Keratinocyte (primary cell): ENCODE measurements at regions not wholly inside any gene's neighbourhood (a gene's known extent, or its start where the extent isn't known, plus 50 kb on each side); places are given as distances from the start of the nearest gene placed in this dataset.

Source experiments
- DNase-seq: peaks from one replicate; pipeline ENCODE4 v3.0.0-alpha.2; 2011; ENCODE audit warnings: low read depth, missing footprints, low spot score
- FAIRE-seq: peaks from 2 replicates; lab custom pipeline; 2011; peaks lifted over from hg19 to GRCh38; lab: Jason Lieb, UNC
- H2AFZ ChIP-seq: 2 replicates; pipeline ENCODE4 v1.6.0; 2012; ENCODE audit warnings: low read length, control low read depth, inconsistent platforms; ENCODE audit not compliant: control insufficient read depth
- H3K27ac ChIP-seq: 2 replicates; pipeline ENCODE4 v1.5.1; 2011; ENCODE audit warnings: low read length; ENCODE audit not compliant: control insufficient read depth, insufficient read depth
- H3K27me3 ChIP-seq: 3 replicates; pipeline ENCODE4 v1.6.0; 2011; ENCODE audit warnings: low read length; ENCODE audit not compliant: control insufficient read depth, insufficient read depth; ENCODE audit errors: extremely low read depth
- H3K36me3 ChIP-seq, 2 experiments: 2 replicates in 1 of 2; 3 replicates in 1 of 2; pipeline ENCODE4 v1.5.1; 2011; ENCODE audit warnings: low read length in 2 of 2, mild to moderate bottlenecking in 1 of 2; ENCODE audit not compliant: control insufficient read depth in 2 of 2, insufficient read depth in 2 of 2; ENCODE audit errors: extremely low read depth in 1 of 2
- H3K4me1 ChIP-seq: 3 replicates; pipeline ENCODE4 v1.5.1; 2011; ENCODE audit warnings: low read length; ENCODE audit not compliant: control insufficient read depth, insufficient read depth; ENCODE audit errors: extremely low read depth
- H3K4me2 ChIP-seq: 3 replicates; pipeline ENCODE4 v1.6.0; 2011; ENCODE audit warnings: low read depth, low read length; ENCODE audit not compliant: control insufficient read depth, insufficient read depth; ENCODE audit errors: extremely low read depth
- H3K4me3 ChIP-seq, 3 experiments: fragments of 200-600 bp in 1 of 3; sonication (generic) in 1 of 3; 2 replicates in 2 of 3; 3 replicates in 1 of 3; pipeline ENCODE4 v1.5.1; 2011 to 2016; ENCODE audit warnings: low read length in 3 of 3, mild to moderate bottlenecking in 3 of 3, control low read depth in 2 of 3, inconsistent platforms in 1 of 3, low read depth in 1 of 3, mixed read lengths in 1 of 3, mixed run types in 1 of 3, moderate library complexity in 1 of 3; ENCODE audit not compliant: control insufficient read depth in 2 of 3, insufficient read depth in 2 of 3; ENCODE audit errors: extremely low read depth in 1 of 3
- H3K79me2 ChIP-seq: 2 replicates; pipeline ENCODE4 v1.6.0; 2012; ENCODE audit warnings: low read length; ENCODE audit not compliant: control insufficient read depth, insufficient read depth
- H3K9ac ChIP-seq: 3 replicates; pipeline ENCODE4 v1.6.0; 2011; ENCODE audit warnings: low read length; ENCODE audit not compliant: control insufficient read depth, insufficient read depth; ENCODE audit errors: extremely low read depth
- H3K9me1 ChIP-seq: 3 replicates; pipeline ENCODE4 v1.6.0; 2011; ENCODE audit warnings: low read length; ENCODE audit not compliant: control insufficient read depth, insufficient read depth; ENCODE audit errors: extremely low read depth
- H3K9me3 ChIP-seq: 2 replicates; pipeline ENCODE4 v1.5.1; 2012; ENCODE audit warnings: low read depth, low read length; ENCODE audit not compliant: control insufficient read depth
- H4K20me1 ChIP-seq: 3 replicates; pipeline ENCODE4 v1.6.0; 2011; ENCODE audit warnings: low read length; ENCODE audit not compliant: control insufficient read depth, insufficient read depth; ENCODE audit errors: extremely low read depth
- CTCF ChIP-seq, 3 experiments: IDR thresholded peaks in 1 of 3; conservative IDR thresholded peaks in 1 of 3; optimal IDR thresholded peaks in 1 of 3; 2 replicates in 2 of 3; 3 replicates in 1 of 3; pipeline versions ENCODE3 to v1.5.1; 2011; ENCODE audit warnings: low read length in 3 of 3, mild to moderate bottlenecking in 3 of 3, moderate library complexity in 2 of 3, control low read depth in 1 of 3, inconsistent platforms in 1 of 3; ENCODE audit not compliant: insufficient read depth in 2 of 3; ENCODE audit errors: extremely low read depth in 1 of 3
- EZH2 ChIP-seq: IDR thresholded peaks from one replicate; pipeline ENCODE4 v1.6.1; 2012; ENCODE audit warnings: inconsistent platforms, mild to moderate bottlenecking, low read length, moderate library complexity
- dilution Hi-C: fragments of 300-500 bp; cut with MboI; formaldehyde crosslinking; loops from one replicate; pipeline ENCODE4 v1.7.0; 2020; ENCODE audit warnings: low sequenced_read_pairs; ENCODE audit not compliant: extremely low pct_ligation_motif_present

DNA sequence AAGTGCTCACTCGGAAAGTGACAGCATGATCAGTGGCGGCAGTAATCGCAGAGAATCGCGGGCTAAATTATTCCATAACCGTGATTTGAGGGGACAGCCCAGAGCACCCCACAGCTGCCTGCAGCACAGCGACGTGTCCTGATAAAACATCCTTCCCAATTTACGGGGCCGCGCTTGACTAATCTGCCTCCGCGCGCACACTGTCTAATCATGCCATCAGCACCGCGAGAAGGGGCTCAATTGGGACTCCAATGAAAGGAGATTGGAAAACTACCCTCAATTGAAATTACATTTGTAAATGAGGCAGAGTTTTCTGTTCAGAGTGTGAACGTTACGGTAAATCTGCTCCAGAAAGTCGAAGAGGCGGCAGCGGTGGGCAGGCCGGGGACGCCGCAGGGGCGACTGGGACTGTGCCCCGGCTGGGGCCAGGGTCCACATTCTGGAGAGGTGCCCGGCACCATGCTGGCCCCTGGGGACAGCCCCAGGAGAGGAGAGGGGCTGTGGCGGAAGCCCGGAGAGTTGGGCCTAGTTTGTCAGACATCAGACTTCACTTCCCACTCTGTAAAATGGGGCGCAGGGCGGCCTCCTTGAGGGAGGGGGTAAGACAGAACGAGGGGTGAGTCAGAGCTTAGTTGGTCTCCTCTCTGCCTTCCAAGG, 107.7 kb downstream of the FAM53A start:
- H3K4me2 ChIP-seq = no peak overlapping the region
- H3K27ac ChIP-seq = no peak overlapping the region
- no peaks in the 10 kb centered on the region for H4K20me1 ChIP-seq
- H3K4me3 ChIP-seq = no peak overlapping the region
- dilution Hi-C loops = no loop called here
- TF ChIP-seq CTCF (optimal IDR thresholded peaks at IDR 0.05 in 1 of 3, IDR thresholded peaks at IDR 0.05 in 1 of 3, conservative IDR thresholded peaks at IDR 0.05 in 1 of 3; ENCODE audit: extremely low read depth in 1 of 3, insufficient read depth in 2 of 3, low read length in 3 of 3) (no peak), EZH2 (no peak)
- H2AFZ ChIP-seq = no peak overlapping the region
- DNase-seq (no peak), FAIRE-seq (no peak)
- no peaks in the 10 kb centered on the region for H3K9me3 ChIP-seq
- H3K9ac ChIP-seq = no peak overlapping the region
- H3K36me3 ChIP-seq = no peaks in the 10 kb centered on the region
- H3K4me1 ChIP-seq = no peaks in the 10 kb centered on the region
- no peaks in the 10 kb centered on the region for H3K9me1 ChIP-seq
- peaks cover 13% of the 10 kb centered on the region for H3K27me3 ChIP-seq
- no peaks in the 10 kb centered on the region for H3K79me2 ChIP-seq

DNA sequence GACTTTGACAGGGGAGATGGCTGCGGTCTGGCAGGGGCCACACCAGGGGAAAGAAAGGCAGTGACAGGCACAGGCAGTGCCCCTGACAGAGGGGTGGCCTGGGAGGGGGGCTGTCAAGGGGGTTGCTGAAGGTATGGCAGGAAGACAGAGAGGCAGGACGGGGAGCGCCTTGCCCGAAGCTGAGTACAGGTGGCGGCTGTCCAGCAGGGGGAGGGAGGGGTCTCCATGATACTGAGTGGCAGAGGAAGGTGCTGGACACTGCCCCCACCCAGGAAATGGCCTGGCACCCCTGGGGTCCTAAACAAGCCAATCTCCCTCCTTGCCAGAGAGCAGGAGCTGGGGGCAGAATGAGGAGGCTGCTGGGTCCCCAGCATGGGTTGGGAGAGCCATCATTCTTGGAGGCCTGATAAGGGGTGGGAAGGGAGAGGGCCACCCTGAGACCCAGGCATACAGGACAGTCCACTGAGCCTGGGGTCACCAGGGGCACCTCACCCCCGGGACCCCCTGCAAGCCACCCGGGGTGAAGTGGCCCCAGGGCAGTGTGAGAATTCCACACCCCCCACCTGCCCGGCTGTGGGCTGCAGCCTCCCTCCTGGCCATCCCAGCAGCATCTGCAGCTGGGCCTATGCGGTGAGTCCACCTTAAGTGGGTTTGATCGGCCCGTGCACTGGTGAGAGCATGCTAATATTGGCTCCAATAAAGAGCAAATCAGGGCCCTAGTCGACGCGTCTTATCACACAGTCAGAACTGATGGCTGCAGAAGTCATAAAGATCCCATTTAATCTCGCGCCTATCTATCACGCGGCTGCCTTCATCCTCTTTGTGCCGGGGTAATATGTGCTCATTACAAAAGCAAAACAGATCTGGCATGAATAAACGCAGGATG, 108.5 kb downstream of the FAM53A start:
- peaks cover 13% of the 10 kb centered on the region for H3K27me3 ChIP-seq
- no peak overlapping the region for H2AFZ ChIP-seq
- no peaks in the 10 kb centered on the region for H3K79me2 ChIP-seq
- no peak for TF ChIP-seq CTCF (optimal IDR thresholded peaks at IDR 0.05 in 1 of 3, IDR thresholded peaks at IDR 0.05 in 1 of 3, conservative IDR thresholded peaks at IDR 0.05 in 1 of 3; ENCODE audit: extremely low read depth in 1 of 3, insufficient read depth in 2 of 3, low read length in 3 of 3)
- TF ChIP-seq EZH2 = no peak
- no peak overlapping the region for H3K27ac ChIP-seq
- DNase-seq (no peak), FAIRE-seq (no peak)
- H3K4me2 ChIP-seq = no peak overlapping the region
- H3K9me1 ChIP-seq = no peaks in the 10 kb centered on the region
- H3K36me3 ChIP-seq = no peaks in the 10 kb centered on the region
- H3K4me3 ChIP-seq = no peak overlapping the region
- H4K20me1 ChIP-seq = no peaks in the 10 kb centered on the region
- dilution Hi-C loops = no loop called here
- H3K9me3 ChIP-seq = no peaks in the 10 kb centered on the region
- H3K4me1 ChIP-seq = no peaks in the 10 kb centered on the region
- H3K9ac ChIP-seq = no peak overlapping the region
